ENCODE measurements at regions not wholly inside any gene's neighbourhood (a gene's known extent, or its start where the extent isn't known, plus 50 kb on each side); places are given as distances from the start of the nearest gene placed in this dataset.
"Not testable (repeated sequence)": the region's sequence is repeated elsewhere in the genome, so short reads cannot be mapped to it uniquely, and the experiment has no call there.

- in situ Hi-C loops (cut with HindIII; ENCODE audit: low sequenced_read_pairs) = no loop called here
Measured at GRCh38 chr18:24613896-24614640, 153.6 kb downstream of the HRH4 start.

- in situ Hi-C loops (cut with HindIII; ENCODE audit: low sequenced_read_pairs) = no loop called here
Measured at GRCh38 chr18:24616653-24617052, 156.2 kb downstream of the HRH4 start.

GRCh38 chr18:24624421-24624820 is 164.0 kb downstream of the HRH4 start:
- in situ Hi-C loops (cut with HindIII; ENCODE audit: low sequenced_read_pairs) = not testable (repeated sequence)

GRCh38 chr18:24627644-24628315 is 167.3 kb downstream of the HRH4 start:
- in situ Hi-C loops (cut with HindIII; ENCODE audit: low sequenced_read_pairs) = no loop called here

GRCh38 chr18:24628326-24628725 is 167.9 kb downstream of the HRH4 start:
- in situ Hi-C loops (cut with HindIII; ENCODE audit: low sequenced_read_pairs) = no loop called here

- in situ Hi-C loops (cut with HindIII; ENCODE audit: low sequenced_read_pairs) = no loop called here
Measured at GRCh38 chr18:24629921-24630320, 169.5 kb downstream of the HRH4 start.

- in situ Hi-C loops (cut with HindIII; ENCODE audit: low sequenced_read_pairs) = no loop called here
Measured at GRCh38 chr18:24630346-24630880, 170.0 kb downstream of the HRH4 start.

GRCh38 chr18:24631243-24632025 is 171.0 kb downstream of the HRH4 start:
- in situ Hi-C loops (cut with HindIII; ENCODE audit: low sequenced_read_pairs) = no loop called here

- in situ Hi-C loops (cut with HindIII; ENCODE audit: low sequenced_read_pairs) = no loop called here
Measured at GRCh38 chr18:24632158-24632988, 171.9 kb downstream of the HRH4 start.

GRCh38 chr18:24633121-24633520 is 172.7 kb downstream of the HRH4 start:
- in situ Hi-C loops (cut with HindIII; ENCODE audit: low sequenced_read_pairs) = no loop called here

GRCh38 chr18:24649571-24649970 is 189.1 kb downstream of the HRH4 start:
- in situ Hi-C loops (cut with HindIII; ENCODE audit: low sequenced_read_pairs) = no loop called here

GRCh38 chr18:24651434-24651833 is 191.0 kb downstream of the HRH4 start:
- in situ Hi-C loops (cut with HindIII; ENCODE audit: low sequenced_read_pairs) = no loop called here

- in situ Hi-C loops (cut with HindIII; ENCODE audit: low sequenced_read_pairs) = no loop called here
Measured at GRCh38 chr18:24656050-24656449, 195.6 kb downstream of the HRH4 start.

- in situ Hi-C loops (cut with HindIII; ENCODE audit: low sequenced_read_pairs) = no loop called here
Measured at GRCh38 chr18:24656551-24657443, 196.4 kb downstream of the HRH4 start.

GRCh38 chr18:24657444-24657842 is 197.0 kb downstream of the HRH4 start:
- in situ Hi-C loops (cut with HindIII; ENCODE audit: low sequenced_read_pairs) = no loop called here

- in situ Hi-C loops (cut with HindIII; ENCODE audit: low sequenced_read_pairs) = no loop called here
Measured at GRCh38 chr18:24658302-24658701, 197.9 kb downstream of the HRH4 start.

GRCh38 chr18:24659827-24660720 is 199.6 kb downstream of the HRH4 start:
- in situ Hi-C loops (cut with HindIII; ENCODE audit: low sequenced_read_pairs) = no loop called here

- in situ Hi-C loops (cut with HindIII; ENCODE audit: low sequenced_read_pairs) = no loop called here
Measured at GRCh38 chr18:24660956-24661355, 200.5 kb downstream of the HRH4 start.

- in situ Hi-C loops (cut with HindIII; ENCODE audit: low sequenced_read_pairs) = no loop called here
Measured at GRCh38 chr18:24662412-24662821, 202.0 kb downstream of the HRH4 start.
